ENCODE measurements at regions not wholly inside any gene's neighbourhood (a gene's known extent, or its start where the extent isn't known, plus 50 kb on each side); places are given as distances from the start of the nearest gene placed in this dataset.
"Not testable (repeated sequence)": the region's sequence is repeated elsewhere in the genome, so short reads cannot be mapped to it uniquely, and the experiment has no call there.

GRCh38 chr3:106140431-106140830, 271.6 kb upstream of the CBLB start:
- no peak overlapping the region for H3K27ac ChIP-seq (ENCODE audit: low read depth in 2 of 2, low read length in 2 of 2)
- no peak overlapping the region for H3K4me3 ChIP-seq (ENCODE audit: low read length in 2 of 2)
- no peaks in the 10 kb centered on the region for H3K36me3 ChIP-seq (ENCODE audit: control insufficient read depth in 2 of 2, insufficient read depth in 2 of 2, low read length in 2 of 2)
- H3K9me3 ChIP-seq (ENCODE audit: control insufficient read depth in 2 of 2, low read length in 2 of 2): no peaks in the 10 kb centered on the region
- no peaks in the 10 kb centered on the region for H3K27me3 ChIP-seq (ENCODE audit: control insufficient read depth in 2 of 2, insufficient read depth in 2 of 2, low read length in 2 of 2)
- H3K9ac ChIP-seq (ENCODE audit: low read depth in 1 of 2, low read length in 2 of 2): no peak overlapping the region
- no peaks in the 10 kb centered on the region for H3K4me1 ChIP-seq (ENCODE audit: control insufficient read depth in 2 of 2, insufficient read depth in 2 of 2, low read length in 2 of 2)

- Histone ChIP-seq H3K36me3 (ENCODE audit: control insufficient read depth in 2 of 2, insufficient read depth in 2 of 2, low read length in 2 of 2) (no peaks in the 10 kb centered on the region), H3K27ac (ENCODE audit: low read depth in 2 of 2, low read length in 2 of 2) (no peak overlapping the region), H3K27me3 (ENCODE audit: control insufficient read depth in 2 of 2, insufficient read depth in 2 of 2, low read length in 2 of 2) (no peaks in the 10 kb centered on the region), H3K9ac (ENCODE audit: low read depth in 1 of 2, low read length in 2 of 2) (no peak overlapping the region), H3K9me3 (ENCODE audit: control insufficient read depth in 2 of 2, low read length in 2 of 2) (no peaks in the 10 kb centered on the region), H3K4me1 (ENCODE audit: control insufficient read depth in 2 of 2, insufficient read depth in 2 of 2, low read length in 2 of 2) (no peaks in the 10 kb centered on the region), H3K4me3 (ENCODE audit: low read length in 2 of 2) (no peak overlapping the region)
Measured at GRCh38 chr3:106144030-106144429, 275.2 kb upstream of the CBLB start.

GRCh38 chr3:106148440-106149082, 279.7 kb upstream of the CBLB start:
- not testable (repeated sequence) for H3K4me3 ChIP-seq (ENCODE audit: low read length in 2 of 2); H3K27ac ChIP-seq (ENCODE audit: low read depth in 2 of 2, low read length in 2 of 2)

GRCh38 chr3:106157411-106157810, 288.6 kb upstream of the CBLB start:
- H3K4me1 ChIP-seq (ENCODE audit: control insufficient read depth in 2 of 2, insufficient read depth in 2 of 2, low read length in 2 of 2): no peaks in the 10 kb centered on the region
- no peaks in the 10 kb centered on the region for H3K27me3 ChIP-seq (ENCODE audit: control insufficient read depth in 2 of 2, insufficient read depth in 2 of 2, low read length in 2 of 2)
- H3K9ac ChIP-seq (ENCODE audit: low read depth in 1 of 2, low read length in 2 of 2): no peak overlapping the region
- no peaks in the 10 kb centered on the region for H3K9me3 ChIP-seq (ENCODE audit: control insufficient read depth in 2 of 2, low read length in 2 of 2)
- no peak overlapping the region for H3K27ac ChIP-seq (ENCODE audit: low read depth in 2 of 2, low read length in 2 of 2)
- no peak overlapping the region for H3K4me3 ChIP-seq (ENCODE audit: low read length in 2 of 2)
- H3K36me3 ChIP-seq (ENCODE audit: control insufficient read depth in 2 of 2, insufficient read depth in 2 of 2, low read length in 2 of 2): no peaks in the 10 kb centered on the region

More at GRCh38 chr3:106148440-106149082, 279.7 kb upstream of the CBLB start:
- not testable (repeated sequence) for H3K4me1 ChIP-seq (ENCODE audit: control insufficient read depth in 2 of 2, insufficient read depth in 2 of 2, low read length in 2 of 2); H3K27me3 ChIP-seq (ENCODE audit: control insufficient read depth in 2 of 2, insufficient read depth in 2 of 2, low read length in 2 of 2); H3K9me3 ChIP-seq (ENCODE audit: control insufficient read depth in 2 of 2, low read length in 2 of 2); H3K9ac ChIP-seq (ENCODE audit: low read depth in 1 of 2, low read length in 2 of 2); H3K36me3 ChIP-seq (ENCODE audit: control insufficient read depth in 2 of 2, insufficient read depth in 2 of 2, low read length in 2 of 2)

- H3K27ac ChIP-seq (ENCODE audit: low read depth in 2 of 2, low read length in 2 of 2): no peak overlapping the region
- H3K27me3 ChIP-seq (ENCODE audit: control insufficient read depth in 2 of 2, insufficient read depth in 2 of 2, low read length in 2 of 2): no peaks in the 10 kb centered on the region
- H3K36me3 ChIP-seq (ENCODE audit: control insufficient read depth in 2 of 2, insufficient read depth in 2 of 2, low read length in 2 of 2): no peaks in the 10 kb centered on the region
- no peak overlapping the region for H3K9ac ChIP-seq (ENCODE audit: low read depth in 1 of 2, low read length in 2 of 2)
- H3K4me1 ChIP-seq (ENCODE audit: control insufficient read depth in 2 of 2, insufficient read depth in 2 of 2, low read length in 2 of 2): no peaks in the 10 kb centered on the region
- no peak overlapping the region for H3K4me3 ChIP-seq (ENCODE audit: low read length in 2 of 2)
- no peaks in the 10 kb centered on the region for H3K9me3 ChIP-seq (ENCODE audit: control insufficient read depth in 2 of 2, low read length in 2 of 2)
Measured at GRCh38 chr3:106160396-106160795, 291.6 kb upstream of the CBLB start.

- H3K27ac ChIP-seq (ENCODE audit: low read depth in 2 of 2, low read length in 2 of 2): no peak overlapping the region
- H3K4me3 ChIP-seq (ENCODE audit: low read length in 2 of 2): no peak overlapping the region
- H3K27me3 ChIP-seq (ENCODE audit: control insufficient read depth in 2 of 2, insufficient read depth in 2 of 2, low read length in 2 of 2): no peaks in the 10 kb centered on the region
- H3K9me3 ChIP-seq (ENCODE audit: control insufficient read depth in 2 of 2, low read length in 2 of 2): no peaks in the 10 kb centered on the region
- H3K4me1 ChIP-seq (ENCODE audit: control insufficient read depth in 2 of 2, insufficient read depth in 2 of 2, low read length in 2 of 2): no peaks in the 10 kb centered on the region
- H3K36me3 ChIP-seq (ENCODE audit: control insufficient read depth in 2 of 2, insufficient read depth in 2 of 2, low read length in 2 of 2): no peaks in the 10 kb centered on the region
- no peak overlapping the region for H3K9ac ChIP-seq (ENCODE audit: low read depth in 1 of 2, low read length in 2 of 2)
Measured at GRCh38 chr3:106161246-106161645, 292.4 kb upstream of the CBLB start.

- Histone ChIP-seq H3K4me1 (ENCODE audit: control insufficient read depth in 2 of 2, insufficient read depth in 2 of 2, low read length in 2 of 2) (no peaks in the 10 kb centered on the region), H3K4me3 (ENCODE audit: low read length in 2 of 2) (no peak overlapping the region), H3K36me3 (ENCODE audit: control insufficient read depth in 2 of 2, insufficient read depth in 2 of 2, low read length in 2 of 2) (no peaks in the 10 kb centered on the region)
Measured at GRCh38 chr3:106167728-106168127, 298.9 kb upstream of the CBLB start.

GRCh38 chr3:106168962-106169750, 300.3 kb upstream of the CBLB start:
- H3K9ac ChIP-seq (ENCODE audit: low read depth in 1 of 2, low read length in 2 of 2): no peak overlapping the region
- H3K4me3 ChIP-seq (ENCODE audit: low read length in 2 of 2): no peak overlapping the region
- no peak overlapping the region for H3K27ac ChIP-seq (ENCODE audit: low read depth in 2 of 2, low read length in 2 of 2)

More at GRCh38 chr3:106167728-106168127, 298.9 kb upstream of the CBLB start:
- H3K9me3 ChIP-seq (ENCODE audit: control insufficient read depth in 2 of 2, low read length in 2 of 2): no peaks in the 10 kb centered on the region
- H3K9ac ChIP-seq (ENCODE audit: low read depth in 1 of 2, low read length in 2 of 2): no peak overlapping the region
- no peak overlapping the region for H3K27ac ChIP-seq (ENCODE audit: low read depth in 2 of 2, low read length in 2 of 2)
- H3K27me3 ChIP-seq (ENCODE audit: control insufficient read depth in 2 of 2, insufficient read depth in 2 of 2, low read length in 2 of 2): no peaks in the 10 kb centered on the region

GRCh38 chr3:106170636-106171035, 301.8 kb upstream of the CBLB start:
- Histone ChIP-seq H3K27ac (ENCODE audit: low read depth in 2 of 2, low read length in 2 of 2) (no peak overlapping the region), H3K4me1 (ENCODE audit: control insufficient read depth in 2 of 2, insufficient read depth in 2 of 2, low read length in 2 of 2) (no peaks in the 10 kb centered on the region)

More at GRCh38 chr3:106168962-106169750, 300.3 kb upstream of the CBLB start:
- Histone ChIP-seq H3K4me1 (ENCODE audit: control insufficient read depth in 2 of 2, insufficient read depth in 2 of 2, low read length in 2 of 2) (no peaks in the 10 kb centered on the region), H3K27me3 (ENCODE audit: control insufficient read depth in 2 of 2, insufficient read depth in 2 of 2, low read length in 2 of 2) (no peaks in the 10 kb centered on the region), H3K36me3 (ENCODE audit: control insufficient read depth in 2 of 2, insufficient read depth in 2 of 2, low read length in 2 of 2) (no peaks in the 10 kb centered on the region), H3K9me3 (ENCODE audit: control insufficient read depth in 2 of 2, low read length in 2 of 2) (no peaks in the 10 kb centered on the region)

GRCh38 chr3:106172101-106172500, 303.3 kb upstream of the CBLB start:
- H3K9ac ChIP-seq (ENCODE audit: low read depth in 1 of 2, low read length in 2 of 2): no peak overlapping the region
- H3K4me3 ChIP-seq (ENCODE audit: low read length in 2 of 2): no peak overlapping the region
- no peak overlapping the region for H3K27ac ChIP-seq (ENCODE audit: low read depth in 2 of 2, low read length in 2 of 2)
- H3K4me1 ChIP-seq (ENCODE audit: control insufficient read depth in 2 of 2, insufficient read depth in 2 of 2, low read length in 2 of 2): no peaks in the 10 kb centered on the region
- no peaks in the 10 kb centered on the region for H3K36me3 ChIP-seq (ENCODE audit: control insufficient read depth in 2 of 2, insufficient read depth in 2 of 2, low read length in 2 of 2)
- H3K27me3 ChIP-seq (ENCODE audit: control insufficient read depth in 2 of 2, insufficient read depth in 2 of 2, low read length in 2 of 2): no peaks in the 10 kb centered on the region
- no peaks in the 10 kb centered on the region for H3K9me3 ChIP-seq (ENCODE audit: control insufficient read depth in 2 of 2, low read length in 2 of 2)

More at GRCh38 chr3:106170636-106171035, 301.8 kb upstream of the CBLB start:
- Histone ChIP-seq H3K9me3 (ENCODE audit: control insufficient read depth in 2 of 2, low read length in 2 of 2) (no peaks in the 10 kb centered on the region), H3K9ac (ENCODE audit: low read depth in 1 of 2, low read length in 2 of 2) (no peak overlapping the region), H3K36me3 (ENCODE audit: control insufficient read depth in 2 of 2, insufficient read depth in 2 of 2, low read length in 2 of 2) (no peaks in the 10 kb centered on the region), H3K27me3 (ENCODE audit: control insufficient read depth in 2 of 2, insufficient read depth in 2 of 2, low read length in 2 of 2) (no peaks in the 10 kb centered on the region), H3K4me3 (ENCODE audit: low read length in 2 of 2) (no peak overlapping the region)
